ENCODE measurements at regions not wholly inside any gene's neighbourhood (a gene's known extent, or its start where the extent isn't known, plus 50 kb on each side); places are given as distances from the start of the nearest gene placed in this dataset.

- Histone ChIP-seq H4K20me1 (ENCODE audit: insufficient read depth) (no peaks in the 10 kb centered on the region), H2AFZ (ENCODE audit: low read depth) (no peak overlapping the region), H3K4me1 (ENCODE audit: low read depth, poor library complexity, severe bottlenecking) (peaks cover 11% of the 10 kb centered on the region), H3K4me3 (IDR thresholded peaks at IDR 0.05; ENCODE audit: insufficient read depth, low read depth, low read length) (no peak overlapping the region), H3K36me3 (ENCODE audit: insufficient read depth) (no peaks in the 10 kb centered on the region), H3K27me3 (ENCODE audit: insufficient read depth, low read depth) (no peaks in the 10 kb centered on the region), H3K9ac (no peak overlapping the region), H3K4me2 (no peak overlapping the region), H3K27ac (no peak overlapping the region), H3K79me2 (ENCODE audit: insufficient read depth, low read depth) (no peaks in the 10 kb centered on the region)
- no peak for TF ChIP-seq CTCF (conservative IDR thresholded peaks at IDR 0.05; ENCODE audit: low read depth, low read length)
Observed at GRCh38 chr14:42664190-42664589, 1057.5 kb downstream of the LRFN5 start.

GRCh38 chr14:42654707-42655106 is 1048.0 kb downstream of the LRFN5 start:
- Histone ChIP-seq H3K27ac (no peak overlapping the region), H4K20me1 (ENCODE audit: insufficient read depth) (no peaks in the 10 kb centered on the region), H3K9ac (no peak overlapping the region), H3K4me1 (ENCODE audit: low read depth, poor library complexity, severe bottlenecking) (no peaks in the 10 kb centered on the region), H3K79me2 (ENCODE audit: insufficient read depth, low read depth) (no peaks in the 10 kb centered on the region), H3K27me3 (ENCODE audit: insufficient read depth, low read depth) (no peaks in the 10 kb centered on the region), H3K4me2 (no peak overlapping the region), H2AFZ (ENCODE audit: low read depth) (no peak overlapping the region), H3K4me3 (IDR thresholded peaks at IDR 0.05; ENCODE audit: insufficient read depth, low read depth, low read length) (no peak overlapping the region), H3K36me3 (ENCODE audit: insufficient read depth) (no peaks in the 10 kb centered on the region)
- TF ChIP-seq CTCF (conservative IDR thresholded peaks at IDR 0.05; ENCODE audit: low read depth, low read length) = no peak

- TF ChIP-seq CTCF (conservative IDR thresholded peaks at IDR 0.05; ENCODE audit: low read depth, low read length) = no peak
- Histone ChIP-seq H3K4me1 (ENCODE audit: low read depth, poor library complexity, severe bottlenecking) (no peaks in the 10 kb centered on the region), H3K27me3 (ENCODE audit: insufficient read depth, low read depth) (no peaks in the 10 kb centered on the region), H2AFZ (ENCODE audit: low read depth) (no peak overlapping the region), H3K36me3 (ENCODE audit: insufficient read depth) (no peaks in the 10 kb centered on the region), H3K4me3 (IDR thresholded peaks at IDR 0.05; ENCODE audit: insufficient read depth, low read depth, low read length) (no peak overlapping the region), H3K27ac (no peak overlapping the region), H3K79me2 (ENCODE audit: insufficient read depth, low read depth) (no peaks in the 10 kb centered on the region), H4K20me1 (ENCODE audit: insufficient read depth) (no peaks in the 10 kb centered on the region), H3K4me2 (no peak overlapping the region), H3K9ac (no peak overlapping the region)
Observed at GRCh38 chr14:42642787-42643186, 1036.1 kb downstream of the LRFN5 start.

GRCh38 chr14:42633504-42634095 is 1026.9 kb downstream of the LRFN5 start:
- H4K20me1 ChIP-seq (ENCODE audit: insufficient read depth) = no peaks in the 10 kb centered on the region
- no peak for TF ChIP-seq CTCF (conservative IDR thresholded peaks at IDR 0.05; ENCODE audit: low read depth, low read length)
- no peaks in the 10 kb centered on the region for H3K79me2 ChIP-seq (ENCODE audit: insufficient read depth, low read depth)
- no peak overlapping the region for H3K4me2 ChIP-seq
- H3K4me3 ChIP-seq (IDR thresholded peaks at IDR 0.05; ENCODE audit: insufficient read depth, low read depth, low read length) = no peak overlapping the region
- no peaks in the 10 kb centered on the region for H3K27me3 ChIP-seq (ENCODE audit: insufficient read depth, low read depth)
- no peaks in the 10 kb centered on the region for H3K36me3 ChIP-seq (ENCODE audit: insufficient read depth)
- no peak overlapping the region for H3K27ac ChIP-seq
- H3K9ac ChIP-seq = no peak overlapping the region
- H3K4me1 ChIP-seq (ENCODE audit: low read depth, poor library complexity, severe bottlenecking) = no peaks in the 10 kb centered on the region
- no peak overlapping the region for H2AFZ ChIP-seq (ENCODE audit: low read depth)

All from KMS-11 (cell line).